Activated B cell treated with CpG ODN at 0.5 μM for 24 hours (primary cell): ENCODE measurements at regions not wholly inside any gene's neighbourhood (a gene's known extent, or its start where the extent isn't known, plus 50 kb on each side); places are given as distances from the start of the nearest gene placed in this dataset.
"Not testable (repeated sequence)": the region's sequence is repeated elsewhere in the genome, so short reads cannot be mapped to it uniquely, and the experiment has no call there.

Experiments
- ATAC-seq: fragments of 200-7000 bp; cut with Tn5 transposase; one replicate; pipeline ENCODE4 v1.10.0; 2021; ENCODE audit warnings: low read depth, mild to moderate bottlenecking, moderate library complexity
- CTCF ChIA-PET: fragments of 350-600 bp; sonication (Branson Sonifier 250); formaldehyde crosslinking; loops from one replicate; lab custom pipeline; 2021; ENCODE audit warnings: antibody characterized with exemption; lab: Charles Lee
- POLR2A ChIA-PET: fragments of 350-600 bp; sonication (Branson Sonifier 250); formaldehyde crosslinking; loops from one replicate; lab custom pipeline; 2021; ENCODE audit warnings: antibody characterized with exemption; lab: Charles Lee
- DNase-seq: peaks from one replicate; pipeline ENCODE4 v3.0.0; 2022
- H3K27ac Mint-ChIP-seq: one replicate; pipeline ENCODE4 v1.8.0; 2020; ENCODE audit warnings: mixed read lengths
- H3K27me3 Mint-ChIP-seq: one replicate; pipeline ENCODE4 v1.8.0; 2021; ENCODE audit warnings: mixed read lengths
- H3K36me3 Mint-ChIP-seq: one replicate; pipeline ENCODE4 v1.8.0; 2021; ENCODE audit warnings: low read depth, mixed read lengths
- H3K4me1 Mint-ChIP-seq: one replicate; pipeline ENCODE4 v1.8.0; 2021; ENCODE audit warnings: mixed read lengths
- H3K4me3 Mint-ChIP-seq: one replicate; pipeline ENCODE4 v1.8.0; 2020; ENCODE audit warnings: mild to moderate bottlenecking, mixed read lengths
- H3K9me3 Mint-ChIP-seq: one replicate; pipeline ENCODE4 v1.8.0; 2020; ENCODE audit warnings: mixed read lengths
- CTCF ChIP-seq: fragments of 200-600 bp; IDR thresholded peaks from one replicate; pipeline ENCODE4 v1.8.0; 2022; ENCODE audit warnings: antibody characterized with exemption, mild to moderate bottlenecking
- intact Hi-C: fragments of 100-400 bp; cut with micrococcal nuclease; formaldehyde crosslinking; loops from one replicate; pipeline ENCODE4 v1.15.1; 2024

- Mint-ChIP-seq H3K4me3 (no peak overlapping the region), H3K27me3 (no peaks in the 10 kb centered on the region), H3K9me3 (peaks cover 11% of the 10 kb centered on the region), H3K36me3 (no peaks in the 10 kb centered on the region), H3K4me1 (no peaks in the 10 kb centered on the region), H3K27ac (no peak overlapping the region)
- DNase-seq (no peak), ATAC-seq (no peak)
- intact Hi-C loops: no loop called here
- CTCF ChIA-PET: no interaction called here
- POLR2A ChIA-PET: no interaction called here
- no peak for TF ChIP-seq CTCF
These were observed 278.7 kb upstream of the CHRM3 start for GRCh38 chr1:239107676-239108075.

GRCh38 chr1:239106689-239107088 is 279.7 kb upstream of the CHRM3 start:
- H3K9me3 Mint-ChIP-seq: peaks cover 14% of the 10 kb centered on the region
- POLR2A ChIA-PET, intact Hi-C loops: not testable (repeated sequence)

GRCh38 chr1:239098400-239099037 is 287.8 kb upstream of the CHRM3 start:
- no peak for ATAC-seq
- TF ChIP-seq CTCF: no peak
- Mint-ChIP-seq H3K4me3 (no peak overlapping the region), H3K27me3 (no peaks in the 10 kb centered on the region), H3K36me3 (no peaks in the 10 kb centered on the region), H3K27ac (no peak overlapping the region), H3K4me1 (no peaks in the 10 kb centered on the region), H3K9me3 (peaks cover 5% of the 10 kb centered on the region)
- intact Hi-C loops: no loop called here
- ChIA-PET CTCF (no interaction called here), POLR2A (no interaction called here)
- DNase-seq: no peak

More at GRCh38 chr1:239106689-239107088, 279.7 kb upstream of the CHRM3 start:
- H3K4me1 Mint-ChIP-seq, H3K27ac Mint-ChIP-seq, CTCF ChIA-PET, ATAC-seq, H3K27me3 Mint-ChIP-seq, H3K36me3 Mint-ChIP-seq, DNase-seq, H3K4me3 Mint-ChIP-seq: not testable (repeated sequence)

GRCh38 chr1:239091537-239091936 is 294.8 kb upstream of the CHRM3 start:
- no peak for DNase-seq
- no peaks in the 10 kb centered on the region for H3K36me3 Mint-ChIP-seq
- intact Hi-C loops: no loop called here
- no peak for TF ChIP-seq CTCF
- no peak for ATAC-seq
- POLR2A ChIA-PET: no interaction called here
- CTCF ChIA-PET: no interaction called here
- H3K9me3 Mint-ChIP-seq: peaks cover 3% of the 10 kb centered on the region
- no peak overlapping the region for H3K4me3 Mint-ChIP-seq
- no peaks in the 10 kb centered on the region for H3K4me1 Mint-ChIP-seq
- no peak overlapping the region for H3K27ac Mint-ChIP-seq
- no peaks in the 10 kb centered on the region for H3K27me3 Mint-ChIP-seq

- Mint-ChIP-seq H3K36me3 (no peaks in the 10 kb centered on the region), H3K4me3 (no peak overlapping the region), H3K27ac (no peak overlapping the region), H3K27me3 (no peaks in the 10 kb centered on the region), H3K9me3 (peaks cover 15% of the 10 kb centered on the region), H3K4me1 (no peaks in the 10 kb centered on the region)
- DNase-seq (no peak), ATAC-seq (no peak)
- ChIA-PET CTCF (no interaction called here), POLR2A (no interaction called here)
- intact Hi-C loops: no loop called here
- TF ChIP-seq CTCF: no peak
These were observed 301.8 kb upstream of the CHRM3 start for GRCh38 chr1:239084459-239085080.

GRCh38 chr1:239081947-239082346 is 304.4 kb upstream of the CHRM3 start:
- H3K4me3 Mint-ChIP-seq, H3K27ac Mint-ChIP-seq, intact Hi-C loops, H3K4me1 Mint-ChIP-seq, ATAC-seq, DNase-seq, H3K36me3 Mint-ChIP-seq, H3K27me3 Mint-ChIP-seq, POLR2A ChIA-PET, CTCF ChIA-PET: not testable (repeated sequence)
- H3K9me3 Mint-ChIP-seq: peaks cover 16% of the 10 kb centered on the region
